HG03159 (cell line): ENCODE measurements at regions not wholly inside any gene's neighbourhood (a gene's known extent, or its start where the extent isn't known, plus 50 kb on each side); places are given as distances from the start of the nearest gene placed in this dataset.
"Not testable (repeated sequence)": the region's sequence is repeated elsewhere in the genome, so short reads cannot be mapped to it uniquely, and the experiment has no call there.

ENCODE experiments used
- ATAC-seq: cut with Tn5 transposase; IDR thresholded peaks from one replicate; pipeline ENCODE4 v1.9.1; 2021; ENCODE audit warnings: mild to moderate bottlenecking, moderate library complexity; ENCODE audit not compliant: unreplicated experiment

GRCh38 chr3:90180096-90180495, 1072.7 kb downstream of the EPHA3 start:
- no peak for ATAC-seq

DNA sequence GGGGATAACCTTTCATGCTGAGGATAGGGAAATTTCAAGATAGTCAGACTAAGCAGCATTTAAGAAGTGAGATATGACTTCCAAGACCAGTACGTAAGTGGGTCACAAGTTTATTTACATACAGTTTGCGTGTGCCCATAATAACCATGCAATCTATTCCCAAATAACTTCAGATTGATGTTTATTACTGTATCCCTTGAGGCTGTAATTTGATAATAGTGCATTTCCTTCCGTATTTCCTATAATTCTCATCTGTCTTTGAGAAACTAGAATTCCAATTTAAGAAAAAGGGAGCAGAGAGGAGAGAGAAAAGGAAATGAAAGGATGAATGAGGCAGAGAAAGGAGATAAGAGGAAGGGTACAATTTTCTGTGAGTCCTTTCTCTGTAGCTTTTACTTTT, 1073.1 kb downstream of the EPHA3 start:
- ATAC-seq, result no peak

GRCh38 chr3:90182291-90182976, 1075.0 kb downstream of the EPHA3 start:
- peak; percentile 90 for ATAC-seq

DNA sequence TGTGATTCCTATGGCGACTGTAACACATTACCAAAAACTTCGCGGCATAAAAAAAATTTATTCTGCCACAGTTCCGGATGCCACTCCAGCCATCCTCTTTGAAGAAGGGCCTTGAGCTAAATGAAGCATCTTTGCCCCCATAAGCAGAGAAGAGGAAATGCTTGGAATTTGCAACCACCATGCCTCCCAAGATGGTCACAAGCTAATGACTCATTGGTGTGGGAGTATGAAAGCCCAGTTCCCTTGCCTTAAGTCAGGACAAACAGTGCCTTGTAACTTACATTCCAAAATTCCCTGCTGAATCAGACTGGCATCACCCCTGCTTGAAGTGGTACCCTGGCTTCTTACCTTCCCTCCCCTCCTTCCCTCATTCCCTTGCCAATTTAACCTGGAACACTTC, 1077.4 kb downstream of the EPHA3 start:
- no peak for ATAC-seq

- not testable (repeated sequence) for ATAC-seq
These were observed 1090.0 kb downstream of the EPHA3 start for GRCh38 chr3:90197383-90197782.

- not testable (repeated sequence) for ATAC-seq
These were observed 1095.5 kb downstream of the EPHA3 start for GRCh38 chr3:90202931-90203330.

- not testable (repeated sequence) for ATAC-seq
These were observed 1099.1 kb downstream of the EPHA3 start for GRCh38 chr3:90206482-90206881.

- ATAC-seq, result not testable (repeated sequence)
These were observed 1100.1 kb downstream of the EPHA3 start for GRCh38 chr3:90207353-90208097.

DNA sequence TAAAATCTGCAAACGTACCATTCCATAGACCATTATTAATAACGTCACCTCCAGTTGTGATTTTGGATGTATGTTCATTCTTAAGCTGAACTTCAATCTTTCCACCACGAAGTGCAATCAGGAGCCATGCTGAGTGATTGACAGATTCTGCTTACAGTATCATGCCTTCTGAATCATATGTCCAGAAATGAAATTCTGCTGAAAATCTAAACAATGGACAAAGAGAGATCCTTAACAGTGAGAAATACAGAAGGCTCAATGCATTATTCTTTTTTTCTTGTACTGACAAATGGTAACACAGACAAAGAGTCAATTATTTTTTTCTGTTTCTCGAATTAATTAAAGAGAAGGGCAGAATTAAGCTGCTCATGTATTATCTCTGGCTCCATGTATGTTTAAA, 1114.5 kb downstream of the EPHA3 start:
- no peak for ATAC-seq

DNA sequence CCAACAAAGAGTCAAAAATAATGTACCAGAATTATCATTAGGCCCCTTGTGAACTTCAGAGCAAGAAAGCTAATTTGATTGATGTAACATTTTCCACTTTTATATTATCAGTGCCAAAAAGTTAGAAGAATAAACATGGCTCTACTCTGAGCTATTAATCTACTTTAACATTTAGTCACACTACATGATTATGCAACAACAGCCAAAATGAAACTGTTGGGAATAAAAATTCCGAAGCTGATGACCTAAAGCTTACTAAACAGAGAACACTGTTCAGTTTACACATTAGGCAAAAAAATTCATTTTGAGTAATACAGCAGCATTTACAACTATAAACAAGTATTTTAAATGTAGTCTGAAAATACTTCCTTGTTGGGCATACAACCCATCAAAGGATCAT, 1134.1 kb downstream of the EPHA3 start:
- no peak for ATAC-seq

DNA sequence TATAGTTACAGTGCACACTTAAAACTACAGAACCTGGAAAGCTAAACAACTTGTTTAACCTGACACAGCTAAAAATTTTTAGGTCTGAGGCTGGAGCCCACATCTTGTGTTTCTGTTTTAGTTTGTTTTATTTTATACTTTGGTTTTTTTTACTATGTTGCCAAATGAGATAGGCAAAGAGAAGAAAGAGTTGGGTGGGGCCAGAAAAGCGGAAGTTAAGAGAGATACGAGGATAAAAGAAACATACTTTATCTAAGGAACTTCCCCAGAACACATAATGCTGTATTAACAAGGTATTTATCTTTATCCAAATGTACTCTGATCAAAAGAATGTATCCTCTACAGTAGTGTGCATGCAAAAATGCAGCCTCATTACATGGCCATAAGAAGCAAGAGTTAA, 1145.7 kb downstream of the EPHA3 start:
- no peak for ATAC-seq

DNA sequence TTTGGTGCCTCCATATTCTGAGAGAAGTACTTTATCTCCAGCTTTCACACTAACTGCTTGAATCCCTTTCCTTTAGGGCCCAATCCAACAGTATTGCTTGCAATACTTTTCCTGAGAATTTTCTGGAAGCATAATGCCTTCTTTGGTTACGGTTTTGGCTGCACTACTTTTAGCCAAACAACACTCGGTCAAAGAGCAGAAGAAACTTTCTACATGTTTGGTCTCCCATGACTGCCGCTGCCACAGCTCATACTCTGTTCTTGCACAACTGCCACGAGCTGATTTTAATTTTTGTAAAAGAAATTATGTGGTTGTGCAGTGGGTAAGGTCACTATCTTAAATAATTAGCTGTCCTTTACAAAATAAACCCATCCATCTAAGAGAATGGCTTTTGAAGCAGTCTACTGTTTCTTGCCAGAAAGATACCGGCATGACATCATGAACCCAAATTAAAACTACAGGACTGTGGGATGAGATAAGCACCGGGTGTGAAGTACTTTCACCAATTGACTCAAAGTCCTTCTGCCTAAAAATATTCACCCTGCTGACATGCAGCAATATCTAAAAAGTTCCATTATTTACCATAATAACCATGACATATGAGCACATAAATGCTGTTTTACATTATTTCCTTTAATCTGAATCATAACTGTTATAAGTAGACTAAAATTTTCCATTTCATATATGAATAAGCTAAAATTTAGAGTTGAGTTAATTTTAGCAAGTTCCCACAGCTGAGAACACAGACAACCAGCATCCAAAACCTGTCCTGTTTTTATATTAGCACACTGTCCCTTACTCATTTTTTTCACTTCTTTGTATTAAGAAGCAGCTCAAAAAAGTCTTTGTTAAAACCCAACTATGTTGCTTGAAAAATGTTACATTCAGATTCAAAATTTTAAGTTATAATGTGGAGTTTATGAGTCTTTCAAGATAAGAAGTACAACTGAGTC, 1154.3 kb downstream of the EPHA3 start:
- no peak for ATAC-seq
